Mammary epithelial cell (primary cell): ENCODE measurements at regions not wholly inside any gene's neighbourhood (a gene's known extent, or its start where the extent isn't known, plus 50 kb on each side); places are given as distances from the start of the nearest gene placed in this dataset.

Experiments used
- CTCF ChIP-seq, 2 donors: IDR thresholded peaks in 1 of 2; conservative IDR thresholded peaks in 1 of 2; 2 replicates each; pipeline ENCODE4 v1.5.1; 2011 to 2012; ENCODE audit warnings: inconsistent platforms in 2 of 2, low read length in 2 of 2, mild to moderate bottlenecking in 2 of 2, control low read depth in 1 of 2, low read depth in 1 of 2; ENCODE audit not compliant: insufficient read depth in 1 of 2; ENCODE audit errors: extremely low read depth in 1 of 2
- EZH2 ChIP-seq: IDR thresholded peaks from 2 replicates; pipeline ENCODE4 v1.6.1; 2012; ENCODE audit warnings: low read length, inconsistent platforms, borderline replicate concordance

GRCh38 chr6:113645986-113646385, 211.2 kb upstream of the MARCKS start:
- no peak for TF ChIP-seq CTCF (conservative IDR thresholded peaks at IDR 0.05 in 1 of 2, IDR thresholded peaks at IDR 0.05 in 1 of 2; ENCODE audit: extremely low read depth in 1 of 2, insufficient read depth in 1 of 2, low read depth in 1 of 2, low read length in 2 of 2)
- TF ChIP-seq EZH2, result no peak
